K562 (cell line): ENCODE measurements at regions not wholly inside any gene's neighbourhood (a gene's known extent, or its start where the extent isn't known, plus 50 kb on each side); places are given as distances from the start of the nearest gene placed in this dataset.
A peak's percentile ranks its signal among the peaks of the same experiment; 100 is the strongest.

Experiments used
- ADNP ChIP-seq: fragments of 200-800 bp; sonication (Bioruptor generic); IDR thresholded peaks from 2 replicates; pipeline ENCODE4 v1.6.1; 2016; ENCODE audit warnings: missing genetic modification characterization, missing compliant biosample characterization
- CREBBP ChIP-seq: IDR thresholded peaks from one replicate; pipeline ENCODE4 v1.6.1; 2012; ENCODE audit warnings: low read depth, mild to moderate bottlenecking, control low read depth, inconsistent platforms, low read length
- FOXA1 ChIP-seq: fragments of 450-650 bp; IDR thresholded peaks from 2 replicates; pipeline ENCODE4 v1.6.1; 2016; ENCODE audit warnings: mild to moderate bottlenecking, borderline replicate concordance
- HINFP ChIP-seq: fragments of 450-650 bp; conservative IDR thresholded peaks from 2 replicates; pipeline ENCODE4 v1.6.1; 2016; ENCODE audit warnings: missing genetic modification characterization, low read depth, mild to moderate bottlenecking, control low read depth, missing compliant biosample characterization
- HMGXB4 ChIP-seq: sonication (generic); formaldehyde crosslinking; IDR thresholded peaks from 2 replicates; pipeline ENCODE4 v1.8.1; 2023; ENCODE audit warnings: mild to moderate bottlenecking, missing genetic modification reagents
- KHSRP ChIP-seq: fragments of 450-650 bp; IDR thresholded peaks from 2 replicates; pipeline ENCODE4 v1.6.1; 2017
- MCM7 ChIP-seq, 2 experiments: fragments of 450-650 bp; IDR thresholded peaks; 2 replicates each; pipeline ENCODE4 v1.6.1; 2016 to 2018
- MGA ChIP-seq: fragments of 450-650 bp; IDR thresholded peaks from 2 replicates; pipeline ENCODE4 v1.6.1; 2016; ENCODE audit warnings: mild to moderate bottlenecking, moderate library complexity
- NEUROD1 ChIP-seq: fragments of 150-350 bp; IDR thresholded peaks from 2 replicates; pipeline ENCODE4 v1.6.1; 2014; ENCODE audit warnings: borderline replicate concordance, low read length, low read depth; ENCODE audit not compliant: partially characterized antibody
- RBM15 ChIP-seq: fragments of 200-400 bp; formaldehyde crosslinking; IDR thresholded peaks from 2 replicates; pipeline ENCODE4 v1.6.1; 2018; ENCODE audit warnings: mild to moderate bottlenecking, low read length, moderate library complexity; ENCODE audit not compliant: insufficient read depth
- STAT5A ChIP-seq: IDR thresholded peaks from 2 replicates; pipeline ENCODE4 v1.6.1; 2012; ENCODE audit warnings: low read length, inconsistent platforms, borderline replicate concordance
- TBL1XR1 ChIP-seq, 2 experiments: IDR thresholded peaks; 2 replicates each; pipeline ENCODE4 v1.6.1; 2012; ENCODE audit warnings: improper control_type of control experiment in 2 of 2, low read length in 2 of 2, mild to moderate bottlenecking in 1 of 2
- TRIM24 ChIP-seq, 2 experiments: fragments of 450-650 bp; IDR thresholded peaks; 2 replicates each; pipeline ENCODE4 v1.6.1; 2016
- ZNF174 ChIP-seq: fragments of 250-450 bp; sonication (Bioruptor Pico); IDR thresholded peaks from 2 replicates; pipeline ENCODE4 v1.4.0; 2020; ENCODE audit warnings: mild to moderate bottlenecking
- ZNF224 ChIP-seq: sonication (generic); formaldehyde crosslinking; IDR thresholded peaks from 2 replicates; pipeline ENCODE4 v1.8.0; 2022; ENCODE audit warnings: mild to moderate bottlenecking, missing genetic modification reagents

GRCh38 chr7:106534271-106534846 is 126.6 kb downstream of the CCDC71L start (continued):
- TF ChIP-seq HINFP (tag), result no peak
- no peak for TF ChIP-seq HMGXB4 (CRISPR knock-in tag)
- no peak for TF ChIP-seq TRIM24 (IDR thresholded peaks at IDR 0.05)
- TF ChIP-seq TBL1XR1 (IDR thresholded peaks at IDR 0.05; ENCODE audit: low read length in 2 of 2), result peak in 1 of 2 experiments; percentile 91; a peak in 2 of 4 replicates
- no peak for TF ChIP-seq RBM15
- TF ChIP-seq KHSRP, result no peak
- TF ChIP-seq CREBBP, result no peak
- no peak for TF ChIP-seq MGA
- peak; percentile 89 for TF ChIP-seq STAT5A
- no peak for TF ChIP-seq MCM7 (IDR thresholded peaks at IDR 0.05)
- no peak for TF ChIP-seq NEUROD1
- TF ChIP-seq ADNP (tag), result no peak
- no peak for TF ChIP-seq ZNF174 (CRISPR knock-in tag)
- no peak for TF ChIP-seq ZNF224
- no peak for TF ChIP-seq FOXA1
